SK-N-SH (cell line): ENCODE measurements at regions not wholly inside any gene's neighbourhood (a gene's known extent, or its start where the extent isn't known, plus 50 kb on each side); places are given as distances from the start of the nearest gene placed in this dataset.
A peak's percentile ranks its signal among the peaks of the same experiment; 100 is the strongest.

Experiments
- CTCF ChIA-PET: fragments of 300-600, 350-600 bp; formaldehyde crosslinking; extraction: SDS; loops from one replicate; lab custom pipeline; 2021; lab: Yijun Ruan, JAX
- POLR2A ChIA-PET: fragments of 350-600 bp; sonication (Branson Sonifier 250); formaldehyde crosslinking; extraction: SDS; loops from one replicate; lab custom pipeline; 2020; ENCODE audit warnings: antibody characterized with exemption, inconsistent platforms; lab: Yijun Ruan, JAX
- DNase-seq: peaks from one replicate; pipeline ENCODE4 v3.0.0; 2012
- H2AFZ ChIP-seq: fragments of 200-600 bp; sonication (generic); 2 replicates; pipeline ENCODE4 v1.8.1; 2016; ENCODE audit warnings: antibody characterized with exemption, mild to moderate bottlenecking, low read depth
- H3F3A ChIP-seq: fragments of 200-600 bp; sonication (generic); replicated peaks from 2 replicates; pipeline ENCODE3; 2016; ENCODE audit warnings: antibody characterized with exemption, mild to moderate bottlenecking; ENCODE audit not compliant: insufficient read depth
- H3K27ac ChIP-seq, 2 experiments: fragments of 200-500 bp in 1 of 2; fragments of 200-600 bp in 1 of 2; sonication (Bioruptor generic) in 1 of 2; sonication (generic), shearing (Covaris generic) in 1 of 2; 2 replicates each; pipeline versions ENCODE4 v1.5.1 to v1.6.1; 2014 to 2016; ENCODE audit warnings: low read depth in 2 of 2, inconsistent platforms in 1 of 2, low read length in 1 of 2, mild to moderate bottlenecking in 1 of 2, mixed read lengths in 1 of 2
- H3K27me3 ChIP-seq: fragments of 200-600 bp; sonication (generic), shearing (Covaris generic); 2 replicates; pipeline ENCODE4 v1.6.1; 2016; ENCODE audit warnings: mixed run types; ENCODE audit not compliant: insufficient read depth
- H3K36me3 ChIP-seq, 2 experiments: fragments of 200-500 bp in 1 of 2; fragments of 200-600 bp in 1 of 2; sonication (Bioruptor generic) in 1 of 2; sonication (generic) in 1 of 2; replicated peaks in 1 of 2; 2 replicates each; pipeline versions ENCODE3 to v1.5.1; 2014 to 2016; ENCODE audit warnings: low read length in 1 of 2, mild to moderate bottlenecking in 1 of 2; ENCODE audit not compliant: insufficient read depth in 2 of 2, control insufficient read depth in 1 of 2
- H3K4me1 ChIP-seq, 2 experiments: fragments of 200-500 bp in 1 of 2; fragments of 200-600 bp in 1 of 2; sonication (Bioruptor generic) in 1 of 2; sonication (generic), shearing (Covaris generic) in 1 of 2; 2 replicates each; pipeline versions ENCODE4 v1.5.1 to v1.6.1; 2014 to 2016; ENCODE audit warnings: low read depth in 1 of 2, low read length in 1 of 2, mixed run types in 1 of 2; ENCODE audit not compliant: insufficient read depth in 2 of 2, control insufficient read depth in 1 of 2
- H3K4me2 ChIP-seq: fragments of 200-600 bp; sonication (generic), shearing (Covaris generic); 2 replicates; pipeline ENCODE4 v1.6.1; 2017; ENCODE audit warnings: mixed run types
- H3K4me3 ChIP-seq, 2 experiments: fragments of 200-500 bp in 1 of 2; fragments of 200-600 bp in 1 of 2; sonication (Bioruptor generic) in 1 of 2; sonication (generic), shearing (Covaris generic) in 1 of 2; 2 replicates each; pipeline versions ENCODE4 v1.5.1 to v1.8.1; 2014 to 2016; ENCODE audit warnings: low read depth in 2 of 2, inconsistent platforms in 1 of 2, low read length in 1 of 2, mild to moderate bottlenecking in 1 of 2, mixed read lengths in 1 of 2, moderate library complexity in 1 of 2
- H3K79me2 ChIP-seq: fragments of 200-600 bp; sonication (generic); 2 replicates; pipeline ENCODE4 v1.8.1; 2017; ENCODE audit warnings: mild to moderate bottlenecking; ENCODE audit not compliant: insufficient read depth
- H3K9ac ChIP-seq: fragments of 200-600 bp; sonication (generic); 2 replicates; pipeline ENCODE4 v1.6.1; 2017; ENCODE audit warnings: mixed run types
- H3K9me2 ChIP-seq: fragments of 200-600 bp; sonication (generic); 2 replicates; pipeline ENCODE4 v1.6.1; 2017; ENCODE audit warnings: mixed run types
- H3K9me3 ChIP-seq: fragments of 200-600 bp; sonication (generic); 2 replicates; pipeline ENCODE4 v1.6.1; 2017; ENCODE audit warnings: mixed run types, mild to moderate bottlenecking, moderate library complexity
- H4K20me1 ChIP-seq: fragments of 200-600 bp; sonication (generic); 2 replicates; pipeline ENCODE4 v1.6.1; 2017; ENCODE audit warnings: mild to moderate bottlenecking, mixed run types; ENCODE audit not compliant: insufficient read depth
- CTCF ChIP-seq: fragments of 200-600 bp; sonication (generic); IDR thresholded peaks from 2 replicates; pipeline ENCODE4 v1.6.1; 2017; ENCODE audit warnings: antibody characterized with exemption, mild to moderate bottlenecking, moderate library complexity
- EP300 ChIP-seq, 2 experiments: IDR thresholded peaks; 2 replicates each; pipeline versions ENCODE4 v1.4.0 to v1.6.1; 2012; ENCODE audit warnings: borderline replicate concordance in 1 of 2, low read depth in 1 of 2, low read length in 1 of 2
- FOSL2 ChIP-seq: IDR thresholded peaks from 2 replicates; pipeline ENCODE4 v1.4.0; 2012; ENCODE audit warnings: low read depth, mild to moderate bottlenecking, moderate library complexity, borderline replicate concordance
- FOXJ3 ChIP-seq: sonication (generic); formaldehyde crosslinking; IDR thresholded peaks from 2 replicates; pipeline ENCODE4 v1.5.1; 2020; ENCODE audit warnings: mild to moderate bottlenecking, missing genetic modification reagents
- JUND ChIP-seq: IDR thresholded peaks from 2 replicates; pipeline ENCODE4 v1.4.0; 2012
- MAX ChIP-seq: IDR thresholded peaks from 2 replicates; pipeline ENCODE4 v1.4.0; 2012; ENCODE audit warnings: low read depth
- NFIC ChIP-seq: IDR thresholded peaks from 2 replicates; pipeline ENCODE4 v1.4.0; 2012; ENCODE audit warnings: borderline replicate concordance
- PBX3 ChIP-seq: IDR thresholded peaks from 2 replicates; pipeline ENCODE4; 2012
- POLR2AphosphoS5 ChIP-seq: IDR thresholded peaks from 2 replicates; pipeline ENCODE4 v1.6.1; 2012; ENCODE audit warnings: low read depth, low read length
- RCOR1 ChIP-seq: fragments of 150-350 bp; IDR thresholded peaks from 2 replicates; pipeline ENCODE4 v1.6.1; 2017; ENCODE audit warnings: antibody characterized with exemption, low read length
- REST ChIP-seq: IDR thresholded peaks from 2 replicates; pipeline ENCODE4 v1.6.1; 2012; ENCODE audit warnings: mild to moderate bottlenecking, low read depth, low read length, moderate library complexity
- RXRA ChIP-seq: IDR thresholded peaks from 2 replicates; pipeline ENCODE4 v1.4.0; 2012; ENCODE audit warnings: low read depth, mild to moderate bottlenecking, borderline replicate concordance
- SMC3 ChIP-seq: IDR thresholded peaks from 2 replicates; pipeline ENCODE4 v1.6.1; 2012; ENCODE audit warnings: low read depth, low read length, improper control_type of control experiment
- TCF12 ChIP-seq: IDR thresholded peaks from 2 replicates; pipeline ENCODE4 v1.4.0; 2012
- TEAD4 ChIP-seq: IDR thresholded peaks from 2 replicates; pipeline ENCODE4 v1.4.0; 2012; ENCODE audit warnings: mild to moderate bottlenecking, borderline replicate concordance; ENCODE audit not compliant: insufficient read depth
- USF1 ChIP-seq: IDR thresholded peaks from 2 replicates; pipeline ENCODE4 v1.4.0; 2012; ENCODE audit warnings: low read depth, borderline replicate concordance
- USF2 ChIP-seq: fragments of 150-350 bp; IDR thresholded peaks from 2 replicates; pipeline ENCODE4 v1.6.1; 2017; ENCODE audit warnings: antibody characterized with exemption, low read length, low read depth, borderline replicate concordance
- WGBS: methylation state at CpG from one replicate; pipeline ENCODE4 v1.1.6; 2017; ENCODE audit warnings: low lambda C conversion rate; 5-methylcytosine and 5-hydroxymethylcytosine counted together

- Histone ChIP-seq H3K4me1 (peaks cover 0 to 6% of the 10 kb centered on the region in 2 experiments; a peak in 2 of 4 replicates), H3F3A (peaks cover 18% of the 10 kb centered on the region), H3K27me3 (no peaks in the 10 kb centered on the region), H3K79me2 (no peaks in the 10 kb centered on the region), H4K20me1 (no peaks in the 10 kb centered on the region), H3K36me3 (no peaks in the 10 kb centered on the region), H3K9me3 (no peaks in the 10 kb centered on the region), H3K27ac (peak overlapping the region in 1 of 2 experiments; percentile 42; a peak in 2 of 4 replicates), H3K9me2 (no peaks in the 10 kb centered on the region), H2AFZ (no peak overlapping the region), H3K9ac (no peak overlapping the region), H3K4me2 (no peak overlapping the region), H3K4me3 (no peak overlapping the region)
- TF ChIP-seq FOXJ3 (CRISPR knock-in tag) (no peak), FOSL2 (peak; percentile 98), CTCF (no peak), JUND (peak; percentile 87), RXRA (peak; percentile 49; the same call in 1 of the 2 replicates), SMC3 (no peak), NFIC (peak; percentile 34; the same call in 1 of the 2 replicates), PBX3 (peak; percentile 49; the same call in 1 of the 2 replicates), TEAD4 (peak; percentile 52; the same call in 1 of the 2 replicates), EP300 (IDR thresholded peaks at IDR 0.05; ENCODE audit: borderline replicate concordance in 1 of 2, low read depth in 1 of 2, low read length in 1 of 2) (peak in 1 of 2 experiments; percentile 89; a peak in 2 of 4 replicates), POLR2AphosphoS5 (peak; percentile 69; the same call in 1 of the 2 replicates), TCF12 (peak; percentile 81), MAX (peak; percentile 64), REST (no peak), RCOR1 (no peak), USF1 (peak; percentile 33; the same call in 1 of the 2 replicates), USF2 (no peak)
- POLR2A ChIA-PET: no interaction called here
- DNase-seq: no peak
- WGBS: 39% methylated on average over 8 of the region's 8 CpGs
- CTCF ChIA-PET: interaction anchor here (3.3 kb wide), 1 partner anchor 11 kb away, joined by 12 read pairs; no protein-coding TSS in a partner anchor
These were observed 126.8 kb upstream of the CPM start for GRCh38 chr12:69059465-69060457.
